ENCODE measurements at regions not wholly inside any gene's neighbourhood (a gene's known extent, or its start where the extent isn't known, plus 50 kb on each side); places are given as distances from the start of the nearest gene placed in this dataset.

GRCh38 chr17:13729466-13730134, 127.9 kb upstream of the HS3ST3A1 start:
- CTCF ChIA-PET: no interaction called here

GRCh38 chr17:13734880-13735279, 133.2 kb upstream of the HS3ST3A1 start:
- Histone ChIP-seq H3K27me3 (ENCODE audit: control insufficient read depth in 2 of 2, insufficient read depth in 2 of 2, low read length in 2 of 2) (no peaks in the 10 kb centered on the region), H2AFZ (ENCODE audit: low read depth, low read length) (no peak overlapping the region), H3K4me1 (ENCODE audit: control insufficient read depth, extremely low read depth, insufficient read depth, low read length) (no peaks in the 10 kb centered on the region), H3K9me1 (replicated peaks; ENCODE audit: control insufficient read depth, extremely low read depth, insufficient read depth, low read length) (no peaks in the 10 kb centered on the region), H3K9ac (replicated peaks; ENCODE audit: extremely low read depth, insufficient read depth, low read length) (no peak overlapping the region), H3K79me2 (ENCODE audit: control insufficient read depth, insufficient read depth, low read length) (no peaks in the 10 kb centered on the region), H4K20me1 (replicated peaks; ENCODE audit: control insufficient read depth, extremely low read depth, insufficient read depth, low read length) (no peaks in the 10 kb centered on the region), H3K4me3 (replicated peaks in 1 of 3; ENCODE audit: insufficient read depth in 1 of 3, low read depth in 1 of 3, low read length in 3 of 3) (no peak overlapping the region), H3K9me3 (replicated peaks; ENCODE audit: control insufficient read depth, insufficient read depth, low read length) (peaks cover 2% of the 10 kb centered on the region), H3K4me2 (ENCODE audit: insufficient read depth, low read length) (no peak overlapping the region), H3K36me3 (ENCODE audit: control insufficient read depth in 2 of 2, extremely low read depth in 1 of 2, insufficient read depth in 2 of 2, low read length in 2 of 2) (no peaks in the 10 kb centered on the region), H3K27ac (ENCODE audit: insufficient read depth, low read depth, low read length) (no peak overlapping the region)
- CTCF ChIA-PET: no interaction called here
- BruUV-seq (replicated peaks): no TSS peak
- FAIRE-seq: no peak
- no peak for TF ChIP-seq EZH2 (IDR thresholded peaks at IDR 0.05; ENCODE audit: borderline replicate concordance, low read depth, low read length, severe bottlenecking)
- TF ChIP-seq POLR2AphosphoS5 (IDR thresholded peaks at IDR 0.05; ENCODE audit: insufficient read depth, low read depth, low read length): no peak
- TF ChIP-seq, protein P1, sequence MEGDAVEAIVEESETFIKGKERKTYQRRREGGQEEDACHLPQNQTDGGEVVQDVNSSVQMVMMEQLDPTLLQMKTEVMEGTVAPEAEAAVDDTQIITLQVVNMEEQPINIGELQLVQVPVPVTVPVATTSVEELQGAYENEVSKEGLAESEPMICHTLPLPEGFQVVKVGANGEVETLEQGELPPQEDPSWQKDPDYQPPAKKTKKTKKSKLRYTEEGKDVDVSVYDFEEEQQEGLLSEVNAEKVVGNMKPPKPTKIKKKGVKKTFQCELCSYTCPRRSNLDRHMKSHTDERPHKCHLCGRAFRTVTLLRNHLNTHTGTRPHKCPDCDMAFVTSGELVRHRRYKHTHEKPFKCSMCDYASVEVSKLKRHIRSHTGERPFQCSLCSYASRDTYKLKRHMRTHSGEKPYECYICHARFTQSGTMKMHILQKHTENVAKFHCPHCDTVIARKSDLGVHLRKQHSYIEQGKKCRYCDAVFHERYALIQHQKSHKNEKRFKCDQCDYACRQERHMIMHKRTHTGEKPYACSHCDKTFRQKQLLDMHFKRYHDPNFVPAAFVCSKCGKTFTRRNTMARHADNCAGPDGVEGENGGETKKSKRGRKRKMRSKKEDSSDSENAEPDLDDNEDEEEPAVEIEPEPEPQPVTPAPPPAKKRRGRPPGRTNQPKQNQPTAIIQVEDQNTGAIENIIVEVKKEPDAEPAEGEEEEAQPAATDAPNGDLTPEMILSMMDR (IDR thresholded peaks at IDR 0.05; ENCODE audit: extremely low read depth in 1 of 2, insufficient read depth in 1 of 2, low read depth in 1 of 2, low read length in 2 of 2): no peak
- no peak for TF ChIP-seq POLR2A (IDR thresholded peaks at IDR 0.05; ENCODE audit: low read depth, low read length)
- TF ChIP-seq, protein P2, sequence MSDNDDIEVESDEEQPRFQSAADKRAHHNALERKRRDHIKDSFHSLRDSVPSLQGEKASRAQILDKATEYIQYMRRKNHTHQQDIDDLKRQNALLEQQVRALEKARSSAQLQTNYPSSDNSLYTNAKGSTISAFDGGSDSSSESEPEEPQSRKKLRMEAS (IDR thresholded peaks at IDR 0.05; ENCODE audit: insufficient read depth, insufficient read length): no peak
- TF ChIP-seq MYC (IDR thresholded peaks at IDR 0.05; ENCODE audit: low read depth, low read length): no peak
- TF ChIP-seq FOS (IDR thresholded peaks at IDR 0.05; ENCODE audit: borderline replicate concordance, insufficient read depth, low read length): no peak
- no peak for TF ChIP-seq GATA2 (IDR thresholded peaks at IDR 0.05; ENCODE audit: insufficient read depth, insufficient read length, low read depth, low read length)
- no peak for TF ChIP-seq JUN (IDR thresholded peaks at IDR 0.05; ENCODE audit: borderline replicate concordance, insufficient read depth, insufficient read length, low read depth)
- no peak for DNase-seq (ENCODE audit: low read depth, low spot score)
- POLR2A ChIA-PET: no interaction called here
- dilution Hi-C loops (cut with MboI; ENCODE audit: extremely low pct_ligation_motif_present, low sequenced_read_pairs) (no loop called here), intact Hi-C loops (cut with micrococcal nuclease) (no loop called here)

More at GRCh38 chr17:13729466-13730134, 127.9 kb upstream of the HS3ST3A1 start:
- Histone ChIP-seq H3K4me2 (ENCODE audit: insufficient read depth, low read length) (no peak overlapping the region), H3K36me3 (ENCODE audit: control insufficient read depth in 2 of 2, extremely low read depth in 1 of 2, insufficient read depth in 2 of 2, low read length in 2 of 2) (no peaks in the 10 kb centered on the region), H3K4me1 (ENCODE audit: control insufficient read depth, extremely low read depth, insufficient read depth, low read length) (no peaks in the 10 kb centered on the region), H4K20me1 (replicated peaks; ENCODE audit: control insufficient read depth, extremely low read depth, insufficient read depth, low read length) (no peaks in the 10 kb centered on the region), H2AFZ (ENCODE audit: low read depth, low read length) (no peak overlapping the region), H3K9ac (replicated peaks; ENCODE audit: extremely low read depth, insufficient read depth, low read length) (no peak overlapping the region), H3K9me1 (replicated peaks; ENCODE audit: control insufficient read depth, extremely low read depth, insufficient read depth, low read length) (no peaks in the 10 kb centered on the region), H3K27me3 (ENCODE audit: control insufficient read depth in 2 of 2, insufficient read depth in 2 of 2, low read length in 2 of 2) (no peaks in the 10 kb centered on the region), H3K79me2 (ENCODE audit: control insufficient read depth, insufficient read depth, low read length) (no peaks in the 10 kb centered on the region), H3K27ac (ENCODE audit: insufficient read depth, low read depth, low read length) (no peak overlapping the region), H3K4me3 (replicated peaks in 1 of 3; ENCODE audit: insufficient read depth in 1 of 3, low read depth in 1 of 3, low read length in 3 of 3) (no peak overlapping the region), H3K9me3 (replicated peaks; ENCODE audit: control insufficient read depth, insufficient read depth, low read length) (peaks cover 2% of the 10 kb centered on the region)
- intact Hi-C loops (cut with micrococcal nuclease) (no loop called here), dilution Hi-C loops (cut with MboI; ENCODE audit: extremely low pct_ligation_motif_present, low sequenced_read_pairs) (no loop called here)
- no peak for DNase-seq (ENCODE audit: low read depth, low spot score)
- BruUV-seq (replicated peaks): no TSS peak
- POLR2A ChIA-PET: no interaction called here
- TF ChIP-seq MYC (IDR thresholded peaks at IDR 0.05; ENCODE audit: low read depth, low read length): no peak
- TF ChIP-seq GATA2 (IDR thresholded peaks at IDR 0.05; ENCODE audit: insufficient read depth, insufficient read length, low read depth, low read length): no peak
- TF ChIP-seq EZH2 (IDR thresholded peaks at IDR 0.05; ENCODE audit: borderline replicate concordance, low read depth, low read length, severe bottlenecking): no peak
- no peak for FAIRE-seq

All from endothelial cell of umbilical vein (primary cell).